PC-3 (cell line): ENCODE measurements at regions not wholly inside any gene's neighbourhood (a gene's known extent, or its start where the extent isn't known, plus 50 kb on each side); places are given as distances from the start of the nearest gene placed in this dataset.

Experiments
- ATAC-seq: fragments of 200-7000 bp; cut with Tn5 transposase; 2 replicates; pipeline ENCODE4 v1.9.1; 2020; ENCODE audit warnings: mild to moderate bottlenecking, moderate library complexity
- BruUV-seq: library from RNA; stranded (reverse); fragments of 400-500 nt; replicated peaks from 2 replicates; lab custom pipeline; 2021; lab: Mats Ljungman, UMichigan
- CTCF ChIA-PET: fragments of 300-600 bp; sonication (Branson Sonifier 250); formaldehyde crosslinking; loops from one replicate; lab custom pipeline; 2022; ENCODE audit warnings: antibody characterized with exemption; lab: Charles Lee
- POLR2A ChIA-PET: fragments of 300-600 bp; sonication (Branson Sonifier 250); formaldehyde crosslinking; loops from one replicate; lab custom pipeline; 2022; ENCODE audit warnings: antibody characterized with exemption; ENCODE audit not compliant: unreplicated experiment; lab: Charles Lee
- DNase-seq: peaks from one replicate; pipeline ENCODE4 v3.0.0-alpha.2; 2015
- H2AFZ ChIP-seq: fragments of 300-600 bp; sonication (generic); 2 replicates; pipeline ENCODE4 v1.6.0; 2016; ENCODE audit warnings: antibody characterized with exemption, low read length
- H3F3A ChIP-seq: fragments of 300-600 bp; sonication (generic); one replicate; pipeline ENCODE4 v1.6.0; 2017; ENCODE audit warnings: antibody characterized with exemption, low read length, control low read depth, mild to moderate bottlenecking; ENCODE audit not compliant: unreplicated experiment
- H3K27ac ChIP-seq: fragments of 300-600 bp; sonication (generic); 2 replicates; pipeline ENCODE4 v1.5.1; 2016; ENCODE audit warnings: mild to moderate bottlenecking, low read length
- H3K27me3 ChIP-seq: fragments of 300-600 bp; sonication (generic); 2 replicates; pipeline ENCODE4 v1.6.1; 2016; ENCODE audit warnings: low read length, mixed read lengths
- H3K36me3 ChIP-seq: fragments of 300-600 bp; sonication (generic); 2 replicates; pipeline ENCODE4 v1.6.1; 2016; ENCODE audit warnings: low read depth, mixed run types, low read length, mixed read lengths
- H3K4me1 ChIP-seq: fragments of 300-600 bp; sonication (generic); 2 replicates; pipeline ENCODE4 v1.5.1; 2016; ENCODE audit warnings: low read length; ENCODE audit not compliant: insufficient read depth
- H3K4me2 ChIP-seq: fragments of 300-600 bp; sonication (generic); 2 replicates; pipeline ENCODE4 v1.6.0; 2016; ENCODE audit warnings: low read length
- H3K4me3 ChIP-seq: fragments of 300-600 bp; sonication (generic); 2 replicates; pipeline ENCODE4 v1.5.1; 2016; ENCODE audit warnings: mild to moderate bottlenecking, low read length, mixed read lengths
- H3K79me2 ChIP-seq: fragments of 300-600 bp; sonication (generic); 2 replicates; pipeline ENCODE4 v1.6.1; 2017; ENCODE audit warnings: low read length, mixed read lengths
- H3K9ac ChIP-seq: fragments of 300-600 bp; sonication (generic); 2 replicates; pipeline ENCODE4 v1.6.0; 2016; ENCODE audit warnings: mild to moderate bottlenecking, low read length
- H3K9me2 ChIP-seq: fragments of 300-600 bp; sonication (generic); replicated peaks from 2 replicates; pipeline ENCODE4 v1.6.1; 2016; ENCODE audit warnings: mixed run types, low read length, mixed read lengths
- H3K9me3 ChIP-seq: fragments of 300-600 bp; sonication (generic); 2 replicates; pipeline ENCODE4 v1.6.1; 2016; ENCODE audit warnings: low read length, mixed read lengths
- H4K20me1 ChIP-seq: fragments of 300-600 bp; sonication (generic); 2 replicates; pipeline ENCODE4 v1.6.1; 2016; ENCODE audit warnings: low read length, mixed read lengths
- CTCF ChIP-seq: fragments of 300-600 bp; sonication (generic); conservative IDR thresholded peaks from 2 replicates; pipeline ENCODE4 v1.5.1; 2017; ENCODE audit warnings: antibody characterized with exemption, low read depth, mild to moderate bottlenecking, low read length
- EZH2 ChIP-seq: fragments of 300-600 bp; sonication (generic); IDR thresholded peaks from one replicate; pipeline ENCODE4 v1.6.1; 2017; ENCODE audit warnings: antibody characterized with exemption, mild to moderate bottlenecking, low read length; ENCODE audit not compliant: unreplicated experiment
- EZH2phosphoT487 ChIP-seq: fragments of 300-600 bp; sonication (generic); IDR thresholded peaks from 2 replicates; pipeline ENCODE4 v1.6.1; 2018; ENCODE audit warnings: mild to moderate bottlenecking, antibody characterized with exemption, low read length, borderline replicate concordance
- intact Hi-C: fragments of 100-400 bp; cut with micrococcal nuclease; formaldehyde crosslinking; loops from 2 replicates; pipeline ENCODE4 v1.9.0; 2023

- ChIA-PET CTCF (no interaction called here), POLR2A (no interaction called here)
- ATAC-seq: no peak
- Histone ChIP-seq H3K9me3 (0 out of 2 replicates have a peak, but pooled peaks cover 4% of the 10 kb centered on the region), H3K9ac (no peak overlapping the region), H3K4me3 (no peak overlapping the region), H3K4me2 (no peak overlapping the region), H3K27me3 (no peaks in the 10 kb centered on the region), H4K20me1 (no peaks in the 10 kb centered on the region), H3K36me3 (no peaks in the 10 kb centered on the region), H3K9me2 (no peaks in the 10 kb centered on the region), H3K27ac (no peak overlapping the region), H2AFZ (no peak overlapping the region), H3F3A (no peaks in the 10 kb centered on the region), H3K4me1 (no peaks in the 10 kb centered on the region), H3K79me2 (no peaks in the 10 kb centered on the region)
- BruUV-seq: no TSS peak
- no peak for TF ChIP-seq EZH2phosphoT487
- intact Hi-C loops: no loop called here
- DNase-seq: no peak
These were observed 213.2 kb upstream of the NLRP1 start for GRCh38 chr17:5797447-5798050.

- Histone ChIP-seq H3K4me2 (no peak overlapping the region), H3K9ac (no peak overlapping the region), H3K4me1 (no peaks in the 10 kb centered on the region), H3K27ac (no peak overlapping the region), H3K27me3 (no peaks in the 10 kb centered on the region), H4K20me1 (no peaks in the 10 kb centered on the region), H3K36me3 (no peaks in the 10 kb centered on the region), H3K79me2 (no peaks in the 10 kb centered on the region), H3K9me3 (no peaks in the 10 kb centered on the region), H3K9me2 (no peaks in the 10 kb centered on the region), H3F3A (no peaks in the 10 kb centered on the region), H3K4me3 (no peak overlapping the region), H2AFZ (no peak overlapping the region)
- no TSS peak for BruUV-seq
- ChIA-PET POLR2A (no interaction called here), CTCF (no interaction called here)
- DNase-seq (no peak), ATAC-seq (no peak)
- TF ChIP-seq CTCF (no peak), EZH2 (no peak), EZH2phosphoT487 (no peak)
- intact Hi-C loops: no loop called here
These were observed 213.8 kb upstream of the NLRP1 start for GRCh38 chr17:5798094-5798493.

- H3K27ac ChIP-seq: no peak overlapping the region
- ATAC-seq: no peak
- H3K79me2 ChIP-seq: no peaks in the 10 kb centered on the region
- no peak for DNase-seq
- no peaks in the 10 kb centered on the region for H4K20me1 ChIP-seq
- no TSS peak for BruUV-seq
- CTCF ChIA-PET: no interaction called here
- POLR2A ChIA-PET: no interaction called here
- no peak overlapping the region for H3K9ac ChIP-seq
- H3K4me1 ChIP-seq: no peaks in the 10 kb centered on the region
- H3K9me3 ChIP-seq: no peaks in the 10 kb centered on the region
- no peaks in the 10 kb centered on the region for H3K27me3 ChIP-seq
- H3K4me3 ChIP-seq: no peak overlapping the region
- H2AFZ ChIP-seq: no peak overlapping the region
- H3K36me3 ChIP-seq: no peaks in the 10 kb centered on the region
- no peak overlapping the region for H3K4me2 ChIP-seq
- H3F3A ChIP-seq: no peaks in the 10 kb centered on the region
- intact Hi-C loops: no loop called here
- no peaks in the 10 kb centered on the region for H3K9me2 ChIP-seq
- no peak for TF ChIP-seq EZH2
- no peak for TF ChIP-seq CTCF
- no peak for TF ChIP-seq EZH2phosphoT487
These were observed 215.8 kb upstream of the NLRP1 start for GRCh38 chr17:5800131-5800530.
